Ishikawa (cell line): ENCODE measurements at regions not wholly inside any gene's neighbourhood (a gene's known extent, or its start where the extent isn't known, plus 50 kb on each side); places are given as distances from the start of the nearest gene placed in this dataset.

Experiments used
- CEBPB ChIP-seq: IDR thresholded peaks from 2 replicates; pipeline ENCODE4 v1.6.1; 2012
- CREB1 ChIP-seq: IDR thresholded peaks from 2 replicates; pipeline ENCODE4 v1.6.1; 2012; ENCODE audit warnings: low read depth
- EGR1 ChIP-seq: IDR thresholded peaks from 2 replicates; pipeline ENCODE4 v1.6.1; 2012
- EP300 ChIP-seq: IDR thresholded peaks from 2 replicates; pipeline ENCODE4 v1.6.1; 2012; ENCODE audit warnings: borderline replicate concordance
- FOXM1 ChIP-seq: IDR thresholded peaks from 2 replicates; pipeline ENCODE4 v1.6.1; 2012; ENCODE audit warnings: low read depth, borderline replicate concordance
- NFIC ChIP-seq: IDR thresholded peaks from 2 replicates; pipeline ENCODE4 v1.6.1; 2012
- RAD21 ChIP-seq: IDR thresholded peaks from 2 replicates; pipeline ENCODE4 v1.6.1; 2012; ENCODE audit warnings: low read depth
- TAF1 ChIP-seq: IDR thresholded peaks from 2 replicates; pipeline ENCODE4 v1.6.1; 2012; ENCODE audit warnings: low read depth, mild to moderate bottlenecking
- TCF12 ChIP-seq: IDR thresholded peaks from 2 replicates; pipeline ENCODE4 v1.6.1; 2012; ENCODE audit warnings: low read depth
- YY1 ChIP-seq: IDR thresholded peaks from 2 replicates; pipeline ENCODE4 v1.6.1; 2012; ENCODE audit warnings: low read depth
- ZBTB7A ChIP-seq: IDR thresholded peaks from 2 replicates; pipeline ENCODE4 v1.6.1; 2012; ENCODE audit warnings: low read depth
- TF ChIP-seq, protein P1 (sequence below): IDR thresholded peaks from 2 replicates; pipeline ENCODE4 v1.6.1; 2012
- TF ChIP-seq, protein P2 (sequence below): IDR thresholded peaks from 2 replicates; pipeline ENCODE4 v1.6.1; 2012
- TF ChIP-seq, protein P3 (sequence below): IDR thresholded peaks from 2 replicates; pipeline ENCODE4 v1.6.1; 2012; ENCODE audit warnings: low read depth, mild to moderate bottlenecking

DNA sequence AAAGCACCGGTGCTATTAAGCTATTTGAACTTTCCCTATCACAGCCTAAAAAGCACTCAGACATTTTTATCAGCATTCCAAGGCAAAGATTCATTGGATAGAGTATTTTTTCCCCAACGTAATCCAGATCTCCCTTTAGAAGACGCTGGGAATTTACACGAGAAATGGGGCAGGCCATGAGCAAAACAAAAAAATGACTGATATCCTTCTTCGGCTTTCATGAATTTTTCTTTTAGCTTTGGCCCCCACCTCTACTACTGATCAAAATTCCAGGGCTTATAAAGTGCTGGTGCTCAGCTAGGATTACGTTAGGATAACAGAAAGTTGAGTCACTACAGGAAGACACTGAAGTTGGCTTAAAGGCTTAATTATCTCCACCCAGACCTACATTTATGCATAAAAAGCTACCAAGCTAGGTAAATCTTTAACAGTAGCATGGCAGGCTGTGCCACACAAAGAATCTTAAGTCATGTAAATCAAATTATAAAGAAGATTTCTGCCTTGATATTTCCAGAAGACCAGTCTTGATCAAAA is 418.5 kb upstream of the BTBD3 start:
- TF ChIP-seq EGR1 = no peak
- no peak for TF ChIP-seq RAD21
- no peak for TF ChIP-seq NFIC
- TF ChIP-seq TCF12 = no peak
- TF ChIP-seq, protein P1, sequence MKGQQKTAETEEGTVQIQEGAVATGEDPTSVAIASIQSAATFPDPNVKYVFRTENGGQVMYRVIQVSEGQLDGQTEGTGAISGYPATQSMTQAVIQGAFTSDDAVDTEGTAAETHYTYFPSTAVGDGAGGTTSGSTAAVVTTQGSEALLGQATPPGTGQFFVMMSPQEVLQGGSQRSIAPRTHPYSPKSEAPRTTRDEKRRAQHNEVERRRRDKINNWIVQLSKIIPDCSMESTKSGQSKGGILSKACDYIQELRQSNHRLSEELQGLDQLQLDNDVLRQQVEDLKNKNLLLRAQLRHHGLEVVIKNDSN = no peak
- TF ChIP-seq, protein P2, sequence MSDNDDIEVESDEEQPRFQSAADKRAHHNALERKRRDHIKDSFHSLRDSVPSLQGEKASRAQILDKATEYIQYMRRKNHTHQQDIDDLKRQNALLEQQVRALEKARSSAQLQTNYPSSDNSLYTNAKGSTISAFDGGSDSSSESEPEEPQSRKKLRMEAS = no peak
- TF ChIP-seq, protein P3, sequence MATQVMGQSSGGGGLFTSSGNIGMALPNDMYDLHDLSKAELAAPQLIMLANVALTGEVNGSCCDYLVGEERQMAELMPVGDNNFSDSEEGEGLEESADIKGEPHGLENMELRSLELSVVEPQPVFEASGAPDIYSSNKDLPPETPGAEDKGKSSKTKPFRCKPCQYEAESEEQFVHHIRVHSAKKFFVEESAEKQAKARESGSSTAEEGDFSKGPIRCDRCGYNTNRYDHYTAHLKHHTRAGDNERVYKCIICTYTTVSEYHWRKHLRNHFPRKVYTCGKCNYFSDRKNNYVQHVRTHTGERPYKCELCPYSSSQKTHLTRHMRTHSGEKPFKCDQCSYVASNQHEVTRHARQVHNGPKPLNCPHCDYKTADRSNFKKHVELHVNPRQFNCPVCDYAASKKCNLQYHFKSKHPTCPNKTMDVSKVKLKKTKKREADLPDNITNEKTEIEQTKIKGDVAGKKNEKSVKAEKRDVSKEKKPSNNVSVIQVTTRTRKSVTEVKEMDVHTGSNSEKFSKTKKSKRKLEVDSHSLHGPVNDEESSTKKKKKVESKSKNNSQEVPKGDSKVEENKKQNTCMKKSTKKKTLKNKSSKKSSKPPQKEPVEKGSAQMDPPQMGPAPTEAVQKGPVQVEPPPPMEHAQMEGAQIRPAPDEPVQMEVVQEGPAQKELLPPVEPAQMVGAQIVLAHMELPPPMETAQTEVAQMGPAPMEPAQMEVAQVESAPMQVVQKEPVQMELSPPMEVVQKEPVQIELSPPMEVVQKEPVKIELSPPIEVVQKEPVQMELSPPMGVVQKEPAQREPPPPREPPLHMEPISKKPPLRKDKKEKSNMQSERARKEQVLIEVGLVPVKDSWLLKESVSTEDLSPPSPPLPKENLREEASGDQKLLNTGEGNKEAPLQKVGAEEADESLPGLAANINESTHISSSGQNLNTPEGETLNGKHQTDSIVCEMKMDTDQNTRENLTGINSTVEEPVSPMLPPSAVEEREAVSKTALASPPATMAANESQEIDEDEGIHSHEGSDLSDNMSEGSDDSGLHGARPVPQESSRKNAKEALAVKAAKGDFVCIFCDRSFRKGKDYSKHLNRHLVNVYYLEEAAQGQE = no peak
- TF ChIP-seq TAF1 = no peak
- TF ChIP-seq EP300 = no peak
- TF ChIP-seq CREB1 = no peak
- no peak for TF ChIP-seq CEBPB
- TF ChIP-seq ZBTB7A = no peak
- no peak for TF ChIP-seq FOXM1
- no peak for TF ChIP-seq YY1
